ENCODE measurements at regions not wholly inside any gene's neighbourhood (a gene's known extent, or its start where the extent isn't known, plus 50 kb on each side); places are given as distances from the start of the nearest gene placed in this dataset.

GRCh38 chr7:19463581-19463980 is 245.3 kb downstream of the POLR1F start:
- BruUV-seq (replicated peaks) = no TSS peak

DNA sequence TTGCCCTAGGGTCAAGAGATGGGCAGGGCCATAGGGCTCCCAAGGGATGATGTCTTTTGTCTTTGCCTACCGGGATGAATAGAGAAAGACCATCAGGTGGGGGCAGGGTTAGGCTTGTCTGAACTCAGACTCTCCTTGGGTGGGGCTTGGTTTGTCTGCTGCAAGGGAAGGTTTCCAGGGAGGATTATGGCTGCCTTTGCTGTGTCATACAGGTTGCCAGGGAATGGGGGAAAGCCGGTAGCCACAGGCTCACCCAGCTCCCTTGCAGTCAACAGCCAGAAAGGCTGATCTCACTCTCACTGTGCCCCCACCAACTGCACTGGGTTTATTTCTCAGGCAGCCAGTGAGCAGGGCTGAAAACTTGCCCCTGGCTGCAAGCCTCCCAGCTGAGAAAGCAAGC is 253.2 kb downstream of the POLR1F start:
- H3K27ac Mint-ChIP-seq (ENCODE audit: low read depth, unreplicated experiment) = no peak overlapping the region
- TF ChIP-seq, protein P1, sequence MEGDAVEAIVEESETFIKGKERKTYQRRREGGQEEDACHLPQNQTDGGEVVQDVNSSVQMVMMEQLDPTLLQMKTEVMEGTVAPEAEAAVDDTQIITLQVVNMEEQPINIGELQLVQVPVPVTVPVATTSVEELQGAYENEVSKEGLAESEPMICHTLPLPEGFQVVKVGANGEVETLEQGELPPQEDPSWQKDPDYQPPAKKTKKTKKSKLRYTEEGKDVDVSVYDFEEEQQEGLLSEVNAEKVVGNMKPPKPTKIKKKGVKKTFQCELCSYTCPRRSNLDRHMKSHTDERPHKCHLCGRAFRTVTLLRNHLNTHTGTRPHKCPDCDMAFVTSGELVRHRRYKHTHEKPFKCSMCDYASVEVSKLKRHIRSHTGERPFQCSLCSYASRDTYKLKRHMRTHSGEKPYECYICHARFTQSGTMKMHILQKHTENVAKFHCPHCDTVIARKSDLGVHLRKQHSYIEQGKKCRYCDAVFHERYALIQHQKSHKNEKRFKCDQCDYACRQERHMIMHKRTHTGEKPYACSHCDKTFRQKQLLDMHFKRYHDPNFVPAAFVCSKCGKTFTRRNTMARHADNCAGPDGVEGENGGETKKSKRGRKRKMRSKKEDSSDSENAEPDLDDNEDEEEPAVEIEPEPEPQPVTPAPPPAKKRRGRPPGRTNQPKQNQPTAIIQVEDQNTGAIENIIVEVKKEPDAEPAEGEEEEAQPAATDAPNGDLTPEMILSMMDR (IDR thresholded peaks at IDR 0.05; ENCODE audit: unreplicated experiment) = no peak
- ChIA-PET POLR2A (no interaction called here), CTCF (interaction anchor here (0.6 kb wide), 2 partner anchors 74 to 846 kb away, joined by 3 read pairs; no protein-coding TSS in a partner anchor)
- no peaks in the 10 kb centered on the region for H3K4me1 Mint-ChIP-seq (ENCODE audit: insufficient read depth, unreplicated experiment)
- DNase-seq (ENCODE audit: unreplicated experiment) = no peak
- intact Hi-C loops (cut with micrococcal nuclease) = no loop called here
- peaks cover 16% of the 10 kb centered on the region for H3K9me3 Mint-ChIP-seq (ENCODE audit: unreplicated experiment)
- no peaks in the 10 kb centered on the region for H3K27me3 Mint-ChIP-seq (ENCODE audit: insufficient read depth, unreplicated experiment)
- H3K36me3 Mint-ChIP-seq (ENCODE audit: insufficient read depth, unreplicated experiment) = peaks cover 5% of the 10 kb centered on the region
- H3K4me3 Mint-ChIP-seq (ENCODE audit: unreplicated experiment) = no peak overlapping the region
- no TSS peak for BruUV-seq (replicated peaks)

More at GRCh38 chr7:19463581-19463980, 245.3 kb downstream of the POLR1F start:
- intact Hi-C loops (cut with micrococcal nuclease) = no loop called here
- Mint-ChIP-seq H3K27ac (ENCODE audit: low read depth, unreplicated experiment) (no peak overlapping the region), H3K4me1 (ENCODE audit: insufficient read depth, unreplicated experiment) (no peaks in the 10 kb centered on the region), H3K9me3 (ENCODE audit: unreplicated experiment) (no peaks in the 10 kb centered on the region), H3K36me3 (ENCODE audit: insufficient read depth, unreplicated experiment) (no peaks in the 10 kb centered on the region), H3K4me3 (ENCODE audit: unreplicated experiment) (no peak overlapping the region), H3K27me3 (ENCODE audit: insufficient read depth, unreplicated experiment) (no peaks in the 10 kb centered on the region)
- ChIA-PET CTCF (interaction anchor here (1.0 kb wide), 1 partner anchor 16 kb away, joined by 3 read pairs; no protein-coding TSS in a partner anchor), POLR2A (interaction anchor here (1.3 kb wide), 1 partner anchor 28 kb away, joined by 3 read pairs; no protein-coding TSS in a partner anchor)
- TF ChIP-seq, protein P1 (IDR thresholded peaks at IDR 0.05; ENCODE audit: unreplicated experiment) = no peak
- no peak for DNase-seq (ENCODE audit: unreplicated experiment)

DNA sequence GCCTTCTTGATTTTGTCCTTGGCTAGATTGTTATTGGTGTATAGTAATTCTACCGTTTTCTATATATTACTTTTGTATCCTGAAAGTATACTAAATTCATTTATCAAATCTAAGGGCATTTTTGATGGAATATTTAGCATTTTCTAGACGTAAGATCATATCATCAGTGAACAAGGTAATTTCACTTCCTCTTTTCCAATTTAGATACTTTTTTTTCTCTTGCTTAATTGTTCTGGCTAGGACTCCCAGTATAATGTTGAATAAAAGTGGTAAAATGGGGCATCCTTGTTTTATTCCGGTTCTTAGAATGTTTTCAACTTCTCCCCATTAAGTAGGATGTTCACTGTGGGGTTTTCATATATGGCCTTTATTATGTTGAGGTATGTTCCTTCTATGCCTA is 260.7 kb downstream of the POLR1F start:
- CTCF ChIA-PET = no interaction called here
- Mint-ChIP-seq H3K27ac (ENCODE audit: low read depth, unreplicated experiment) (no peak overlapping the region), H3K36me3 (ENCODE audit: insufficient read depth, unreplicated experiment) (no peaks in the 10 kb centered on the region), H3K9me3 (ENCODE audit: unreplicated experiment) (peaks cover 6% of the 10 kb centered on the region), H3K4me3 (ENCODE audit: unreplicated experiment) (no peak overlapping the region), H3K27me3 (ENCODE audit: insufficient read depth, unreplicated experiment) (no peaks in the 10 kb centered on the region), H3K4me1 (ENCODE audit: insufficient read depth, unreplicated experiment) (no peaks in the 10 kb centered on the region)
- TF ChIP-seq, protein P1 (IDR thresholded peaks at IDR 0.05; ENCODE audit: unreplicated experiment) = no peak
- POLR2A ChIA-PET = no interaction called here
- DNase-seq (ENCODE audit: unreplicated experiment) = no peak
- intact Hi-C loops (cut with micrococcal nuclease) = no loop called here
- no TSS peak for BruUV-seq (replicated peaks)

DNA sequence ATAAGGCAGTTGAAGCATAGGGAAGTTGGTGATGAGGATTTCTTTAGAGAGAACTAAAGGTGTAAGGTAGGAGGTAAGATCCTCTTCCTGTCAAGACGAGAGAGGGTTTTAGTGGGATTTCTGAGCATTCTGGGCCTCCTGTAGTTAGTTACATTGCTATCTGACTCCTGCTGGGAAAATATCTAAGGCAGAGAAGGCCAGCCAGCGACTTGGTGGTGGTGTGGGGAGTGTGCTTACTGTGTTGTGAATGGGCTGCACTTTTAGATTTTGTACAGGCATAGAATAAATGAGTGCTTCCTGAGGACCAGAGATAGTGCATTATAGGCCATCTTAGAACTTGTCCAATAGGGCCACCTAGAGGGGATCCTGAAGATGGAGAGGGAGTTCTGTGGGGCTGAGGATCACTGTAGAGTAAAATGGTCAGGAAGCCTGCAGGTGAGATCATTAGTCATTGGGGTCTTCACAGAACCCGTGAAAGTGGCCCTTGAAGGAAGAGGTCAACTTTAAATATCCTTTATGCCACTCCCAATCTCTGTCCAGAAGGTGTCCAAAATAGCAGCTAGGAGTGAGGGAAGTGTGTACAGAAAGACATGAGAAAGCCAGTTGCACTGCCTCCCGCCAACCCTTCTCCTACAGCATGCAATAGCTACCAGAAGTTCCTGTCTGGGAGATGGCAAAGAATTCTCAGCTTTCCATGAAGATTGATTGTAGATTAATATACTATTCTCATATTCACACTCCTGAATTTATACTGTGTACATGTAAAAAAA is 266.6 kb downstream of the POLR1F start:
- CTCF ChIA-PET = interaction anchor here (0.6 to 1.3 kb wide), 10 partner anchors 15 to 909 kb away, joined by 3 to 4 read pairs (median 3); no protein-coding TSS in a partner anchor
- intact Hi-C loops (cut with micrococcal nuclease) = loop anchor here (1.0 to 5.0 kb wide), 5 partner anchors 179 to 1089 kb away; no protein-coding TSS in a partner anchor
- Mint-ChIP-seq H3K9me3 (ENCODE audit: unreplicated experiment) (no peaks in the 10 kb centered on the region), H3K36me3 (ENCODE audit: insufficient read depth, unreplicated experiment) (no peaks in the 10 kb centered on the region), H3K4me1 (ENCODE audit: insufficient read depth, unreplicated experiment) (peaks cover 6% of the 10 kb centered on the region), H3K4me3 (ENCODE audit: unreplicated experiment) (no peak overlapping the region), H3K27ac (ENCODE audit: low read depth, unreplicated experiment) (no peak overlapping the region), H3K27me3 (ENCODE audit: insufficient read depth, unreplicated experiment) (no peaks in the 10 kb centered on the region)
- POLR2A ChIA-PET = interaction anchor here (0.7 kb wide), 1 partner anchor 159 kb away, joined by 3 read pairs; no protein-coding TSS in a partner anchor
- BruUV-seq (replicated peaks) = no TSS peak
- TF ChIP-seq, protein P1 (IDR thresholded peaks at IDR 0.05; ENCODE audit: unreplicated experiment) = peak; percentile 46
- peak; percentile 67 for DNase-seq (ENCODE audit: unreplicated experiment)
